Neural cell (in vitro differentiated cells): ENCODE measurements at regions not wholly inside any gene's neighbourhood (a gene's known extent, or its start where the extent isn't known, plus 50 kb on each side); places are given as distances from the start of the nearest gene placed in this dataset.

Experiments used
- EP300 ChIP-seq: fragments of 450-650 bp; conservative IDR thresholded peaks from 2 replicates; pipeline ENCODE4 v1.6.1; 2014; ENCODE audit warnings: antibody characterized with exemption, mild to moderate bottlenecking, moderate library complexity; ENCODE audit not compliant: poor library complexity, severe bottlenecking
- EZH2 ChIP-seq: fragments of 200-600, 300-800 bp; shearing (Covaris generic), sonication (generic); IDR thresholded peaks from 2 replicates; pipeline ENCODE4 v1.6.1; 2014; ENCODE audit warnings: antibody characterized with exemption, low read length, borderline replicate concordance, mild to moderate bottlenecking; ENCODE audit not compliant: insufficient read depth, poor library complexity, severe bottlenecking
- RAD21 ChIP-seq: fragments of 450-650 bp; conservative IDR thresholded peaks from 2 replicates; pipeline ENCODE4 v1.6.1; 2014; ENCODE audit warnings: antibody characterized with exemption, mild to moderate bottlenecking, moderate library complexity
- SMC3 ChIP-seq: fragments of 450-650 bp; conservative IDR thresholded peaks from 2 replicates; pipeline ENCODE4 v1.6.1; 2014; ENCODE audit warnings: antibody characterized with exemption, mild to moderate bottlenecking, moderate library complexity; ENCODE audit not compliant: poor library complexity
- TAF1 ChIP-seq: IDR thresholded peaks from 2 replicates; pipeline ENCODE4 v1.6.1; 2012; ENCODE audit warnings: low read depth
- TF ChIP-seq, protein P1 (sequence below): fragments of 450-650 bp; IDR thresholded peaks from 2 replicates; pipeline ENCODE4 v1.5.1; 2014; ENCODE audit warnings: antibody characterized with exemption, mild to moderate bottlenecking, moderate library complexity; ENCODE audit not compliant: poor library complexity, severe bottlenecking

DNA sequence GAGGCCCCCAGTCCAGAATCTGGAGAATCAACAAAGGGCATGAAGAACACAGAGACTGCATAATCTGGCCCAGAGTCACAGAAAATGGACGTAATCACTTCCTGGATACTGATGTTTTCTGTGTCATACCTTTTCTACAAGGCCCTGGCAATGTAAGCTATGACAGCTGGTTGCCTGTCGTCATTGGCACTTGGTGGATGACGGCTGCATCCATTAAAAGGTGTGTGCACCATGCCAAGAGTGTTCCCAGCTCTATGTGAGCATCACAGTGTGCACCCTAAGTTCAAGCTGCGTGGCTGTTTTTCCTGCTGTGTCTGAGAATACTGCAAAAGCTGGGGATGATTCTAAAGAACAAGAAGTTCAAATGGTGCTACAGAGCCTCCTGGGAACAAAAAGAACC lies 275.2 kb upstream of the CNR1 start:
- TF ChIP-seq RAD21: no peak
- no peak for TF ChIP-seq TAF1
- TF ChIP-seq, protein P1, sequence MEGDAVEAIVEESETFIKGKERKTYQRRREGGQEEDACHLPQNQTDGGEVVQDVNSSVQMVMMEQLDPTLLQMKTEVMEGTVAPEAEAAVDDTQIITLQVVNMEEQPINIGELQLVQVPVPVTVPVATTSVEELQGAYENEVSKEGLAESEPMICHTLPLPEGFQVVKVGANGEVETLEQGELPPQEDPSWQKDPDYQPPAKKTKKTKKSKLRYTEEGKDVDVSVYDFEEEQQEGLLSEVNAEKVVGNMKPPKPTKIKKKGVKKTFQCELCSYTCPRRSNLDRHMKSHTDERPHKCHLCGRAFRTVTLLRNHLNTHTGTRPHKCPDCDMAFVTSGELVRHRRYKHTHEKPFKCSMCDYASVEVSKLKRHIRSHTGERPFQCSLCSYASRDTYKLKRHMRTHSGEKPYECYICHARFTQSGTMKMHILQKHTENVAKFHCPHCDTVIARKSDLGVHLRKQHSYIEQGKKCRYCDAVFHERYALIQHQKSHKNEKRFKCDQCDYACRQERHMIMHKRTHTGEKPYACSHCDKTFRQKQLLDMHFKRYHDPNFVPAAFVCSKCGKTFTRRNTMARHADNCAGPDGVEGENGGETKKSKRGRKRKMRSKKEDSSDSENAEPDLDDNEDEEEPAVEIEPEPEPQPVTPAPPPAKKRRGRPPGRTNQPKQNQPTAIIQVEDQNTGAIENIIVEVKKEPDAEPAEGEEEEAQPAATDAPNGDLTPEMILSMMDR: no peak
- no peak for TF ChIP-seq EP300
- TF ChIP-seq SMC3: no peak
- TF ChIP-seq EZH2: no peak
